BLaER1 (cell line): ENCODE measurements at regions not wholly inside any gene's neighbourhood (a gene's known extent, or its start where the extent isn't known, plus 50 kb on each side); places are given as distances from the start of the nearest gene placed in this dataset.

Source experiments
- H3K27ac ChIP-seq: shearing (Covaris generic); formaldehyde crosslinking; 2 replicates; pipeline ENCODE4 v1.8.1; 2022
- H3K27me3 ChIP-seq: shearing (Covaris generic); formaldehyde crosslinking; 2 replicates; pipeline ENCODE4 v1.8.1; 2022
- H3K36me3 ChIP-seq: shearing (Covaris generic); formaldehyde crosslinking; 2 replicates; pipeline ENCODE4 v1.8.1; 2022
- H3K4me1 ChIP-seq: shearing (Covaris generic); formaldehyde crosslinking; 2 replicates; pipeline ENCODE4 v1.8.1; 2022
- H3K4me2 ChIP-seq: shearing (Covaris generic); formaldehyde crosslinking; 2 replicates; pipeline ENCODE4 v1.8.1; 2022
- H3K4me3 ChIP-seq: shearing (Covaris generic); formaldehyde crosslinking; 2 replicates; pipeline ENCODE4 v1.8.1; 2022
- H3K9ac ChIP-seq: shearing (Covaris generic); formaldehyde crosslinking; 2 replicates; pipeline ENCODE4 v1.8.1; 2022
- H3K9me3 ChIP-seq: shearing (Covaris generic); formaldehyde crosslinking; 2 replicates; pipeline ENCODE4 v1.8.1; 2022
- H4K20me1 ChIP-seq: shearing (Covaris generic); formaldehyde crosslinking; 2 replicates; pipeline ENCODE4 v1.8.1; 2022
- Cebpa-rat ChIP-seq: shearing (Covaris generic); IDR thresholded peaks from 2 replicates; pipeline ENCODE4 v1.8.1; 2022

DNA sequence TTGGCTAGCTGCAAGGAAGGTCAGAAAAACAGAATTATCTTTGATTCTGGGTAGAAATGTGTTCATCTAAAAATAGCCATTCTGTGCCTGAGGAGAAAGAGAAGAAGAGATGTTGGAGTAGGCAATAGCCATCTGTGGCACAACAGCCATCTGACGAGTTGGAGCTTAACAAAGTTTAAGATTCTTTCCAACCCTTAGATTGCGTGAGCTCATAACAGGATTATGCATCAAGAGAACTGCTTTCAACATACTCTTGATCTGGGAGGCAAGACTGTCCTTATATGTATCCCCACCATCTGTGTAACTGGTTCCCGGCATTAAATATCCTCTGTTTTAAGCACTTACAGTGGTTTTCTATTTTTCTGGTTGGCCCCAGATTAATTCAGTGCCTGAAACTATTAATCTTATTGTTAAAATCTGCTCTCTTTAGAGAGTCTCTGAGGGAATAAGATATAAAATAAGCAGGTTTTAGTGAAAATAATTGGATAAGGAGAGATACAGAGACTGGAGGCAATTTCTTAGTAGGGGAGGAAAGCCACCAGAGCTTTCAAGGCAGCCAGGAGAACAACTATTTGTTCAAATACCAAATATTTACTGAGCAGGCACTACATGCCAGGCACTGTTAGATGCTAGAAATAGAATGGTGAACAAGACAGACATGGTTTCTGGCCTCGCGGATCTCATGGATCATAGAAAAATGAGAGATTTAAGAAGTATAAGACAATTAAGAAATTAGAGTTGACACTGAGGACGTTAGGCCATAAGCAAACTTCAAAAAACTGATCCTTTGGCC, 398.0 kb downstream of the SMARCA1 start:
- peaks cover 93% of the 10 kb centered on the region for H3K27me3 ChIP-seq
- no peak overlapping the region for H3K4me2 ChIP-seq
- no peak overlapping the region for H3K4me3 ChIP-seq
- no peaks in the 10 kb centered on the region for H3K9me3 ChIP-seq
- H3K36me3 ChIP-seq = no peaks in the 10 kb centered on the region
- no peak overlapping the region for H3K27ac ChIP-seq
- TF ChIP-seq Cebpa-rat = no peak
- H4K20me1 ChIP-seq = no peaks in the 10 kb centered on the region; the same call in 1 of the 2 replicates
- H3K4me1 ChIP-seq = no peaks in the 10 kb centered on the region
- no peak overlapping the region for H3K9ac ChIP-seq

DNA sequence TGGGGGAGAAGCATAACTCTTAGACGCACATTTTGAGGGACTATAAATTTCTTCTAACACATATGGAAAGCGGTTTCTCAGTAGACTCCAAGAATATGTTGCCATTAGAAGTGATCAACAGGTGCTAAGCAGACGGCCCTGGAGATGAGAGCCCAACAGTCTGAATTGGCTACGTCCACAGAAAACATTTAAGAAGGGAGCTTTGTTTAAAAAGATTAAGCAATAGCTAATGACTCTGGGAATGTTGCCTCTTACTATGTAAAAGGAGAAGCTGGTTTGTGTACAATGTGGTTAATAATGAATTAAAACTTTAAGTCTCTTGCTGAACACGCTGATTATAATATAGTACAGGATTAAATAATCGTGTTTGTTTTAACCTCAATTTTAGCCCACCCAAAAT, 399.5 kb downstream of the SMARCA1 start:
- TF ChIP-seq Cebpa-rat = no peak
- H3K9me3 ChIP-seq = no peaks in the 10 kb centered on the region
- H3K4me3 ChIP-seq = no peak overlapping the region
- H3K4me2 ChIP-seq = no peak overlapping the region
- H3K9ac ChIP-seq = no peak overlapping the region
- H3K4me1 ChIP-seq = no peaks in the 10 kb centered on the region
- no peak overlapping the region for H3K27ac ChIP-seq
- H3K27me3 ChIP-seq = peaks cover 93% of the 10 kb centered on the region
- no peaks in the 10 kb centered on the region for H3K36me3 ChIP-seq
- no peaks in the 10 kb centered on the region; the same call in 1 of the 2 replicates for H4K20me1 ChIP-seq

DNA sequence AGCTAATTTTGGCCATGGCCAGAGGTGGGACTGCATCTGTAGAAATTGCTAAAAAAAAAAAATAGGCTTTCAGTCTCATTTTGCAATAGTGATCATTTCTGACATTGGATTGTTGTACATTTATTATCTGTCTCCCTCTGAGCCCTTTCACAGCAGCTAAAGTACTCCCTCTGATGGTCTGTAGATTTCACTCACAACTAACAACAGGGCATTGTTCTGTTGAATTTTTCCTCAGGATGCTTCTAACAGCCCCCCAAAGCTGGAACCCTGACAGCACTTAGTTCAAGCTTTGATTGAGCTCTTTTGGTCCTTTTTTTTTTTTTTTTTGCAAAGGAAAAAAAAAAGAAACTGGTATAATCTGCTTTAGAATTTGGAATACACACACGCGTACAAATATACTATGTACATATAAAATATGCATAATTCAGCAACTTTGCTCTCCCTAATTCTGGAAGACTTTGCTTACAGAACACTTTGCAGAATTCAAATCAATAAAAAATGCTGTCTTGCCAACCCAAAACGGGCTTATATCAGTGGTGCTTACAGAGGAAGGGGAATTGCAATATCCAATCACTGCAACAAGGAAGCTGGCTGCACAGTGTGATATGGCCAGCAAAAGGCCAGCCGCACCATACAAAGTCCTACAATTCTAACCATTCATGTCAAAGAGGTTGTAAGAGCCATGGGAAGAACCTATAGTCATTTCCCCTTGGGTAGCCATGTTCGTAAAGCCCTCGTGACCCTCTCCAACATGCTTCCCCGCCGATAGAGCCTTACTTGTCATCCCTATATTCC, 406.4 kb downstream of the SMARCA1 start:
- no peak overlapping the region for H3K4me2 ChIP-seq
- no peaks in the 10 kb centered on the region for H4K20me1 ChIP-seq
- H3K4me1 ChIP-seq = no peaks in the 10 kb centered on the region
- H3K4me3 ChIP-seq = no peak overlapping the region
- no peaks in the 10 kb centered on the region for H3K36me3 ChIP-seq
- no peak overlapping the region for H3K27ac ChIP-seq
- H3K9ac ChIP-seq = no peak overlapping the region
- TF ChIP-seq Cebpa-rat = no peak
- H3K27me3 ChIP-seq = peaks cover 77% of the 10 kb centered on the region
- H3K9me3 ChIP-seq = no peaks in the 10 kb centered on the region

- Histone ChIP-seq H3K4me2 (no peak overlapping the region), H3K36me3 (no peaks in the 10 kb centered on the region), H3K27ac (no peak overlapping the region), H3K27me3 (peaks cover 78% of the 10 kb centered on the region), H3K9ac (no peak overlapping the region), H3K9me3 (no peaks in the 10 kb centered on the region), H4K20me1 (no peaks in the 10 kb centered on the region), H3K4me1 (no peaks in the 10 kb centered on the region), H3K4me3 (no peak overlapping the region)
- no peak for TF ChIP-seq Cebpa-rat
Observed at GRCh38 chrX:129115935-129116334, 407.4 kb downstream of the SMARCA1 start.

- H3K4me2 ChIP-seq = no peak overlapping the region
- H3K9ac ChIP-seq = no peak overlapping the region
- no peak for TF ChIP-seq Cebpa-rat
- H3K4me3 ChIP-seq = no peak overlapping the region
- H3K27ac ChIP-seq = no peak overlapping the region
- no peaks in the 10 kb centered on the region for H4K20me1 ChIP-seq
- H3K4me1 ChIP-seq = no peaks in the 10 kb centered on the region
- no peaks in the 10 kb centered on the region for H3K36me3 ChIP-seq
- no peaks in the 10 kb centered on the region for H3K9me3 ChIP-seq
- H3K27me3 ChIP-seq = peaks cover 82% of the 10 kb centered on the region
Observed at GRCh38 chrX:129115104-129115503, 408.2 kb downstream of the SMARCA1 start.

- Histone ChIP-seq H3K36me3 (no peaks in the 10 kb centered on the region), H3K4me1 (no peaks in the 10 kb centered on the region), H3K4me3 (no peak overlapping the region), H3K27me3 (peaks cover 82% of the 10 kb centered on the region), H3K27ac (no peak overlapping the region), H3K9ac (no peak overlapping the region), H3K9me3 (no peaks in the 10 kb centered on the region), H3K4me2 (no peak overlapping the region), H4K20me1 (0 out of 2 replicates have a peak, but pooled peaks cover 5% of the 10 kb centered on the region)
- TF ChIP-seq Cebpa-rat = no peak
Observed at GRCh38 chrX:129111081-129111798, 412.1 kb downstream of the SMARCA1 start.

DNA sequence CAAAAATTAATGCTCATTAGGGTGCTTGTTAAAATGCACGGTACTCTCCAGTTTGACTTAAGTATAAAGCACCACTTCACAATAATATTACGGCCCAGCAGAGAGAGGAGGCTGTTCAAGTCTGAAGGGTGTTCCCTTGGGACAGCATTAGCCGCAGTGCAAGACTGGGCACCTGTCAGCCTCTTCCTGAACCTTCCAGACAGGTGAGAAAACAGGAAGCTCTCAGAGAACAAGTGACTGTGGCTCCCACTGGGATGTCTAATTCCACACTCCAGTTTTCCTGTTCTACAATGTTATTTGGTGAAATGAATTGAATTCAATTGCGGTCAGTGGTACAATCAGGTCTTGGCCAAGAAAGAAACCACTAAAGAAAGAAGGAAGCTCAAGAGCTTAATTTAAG, 414.4 kb downstream of the SMARCA1 start:
- Histone ChIP-seq H3K36me3 (no peaks in the 10 kb centered on the region), H3K4me1 (no peaks in the 10 kb centered on the region), H3K27me3 (peaks cover 96% of the 10 kb centered on the region), H4K20me1 (0 out of 2 replicates have a peak, but pooled peaks cover 5% of the 10 kb centered on the region), H3K4me3 (no peak overlapping the region), H3K9ac (no peak overlapping the region), H3K4me2 (no peak overlapping the region), H3K9me3 (no peaks in the 10 kb centered on the region), H3K27ac (no peak overlapping the region)
- TF ChIP-seq Cebpa-rat = no peak

GRCh38 chrX:129099207-129099606, 424.1 kb downstream of the SMARCA1 start:
- H3K27me3 ChIP-seq = peaks cover 82% of the 10 kb centered on the region
- no peak overlapping the region for H3K4me2 ChIP-seq
- H3K9ac ChIP-seq = no peak overlapping the region
- no peak overlapping the region for H3K27ac ChIP-seq
- H3K4me3 ChIP-seq = no peak overlapping the region
- H3K4me1 ChIP-seq = no peaks in the 10 kb centered on the region
- H3K9me3 ChIP-seq = no peaks in the 10 kb centered on the region
- H4K20me1 ChIP-seq = peaks cover 5% of the 10 kb centered on the region; the same call in 1 of the 2 replicates
- TF ChIP-seq Cebpa-rat = no peak
- no peaks in the 10 kb centered on the region for H3K36me3 ChIP-seq

DNA sequence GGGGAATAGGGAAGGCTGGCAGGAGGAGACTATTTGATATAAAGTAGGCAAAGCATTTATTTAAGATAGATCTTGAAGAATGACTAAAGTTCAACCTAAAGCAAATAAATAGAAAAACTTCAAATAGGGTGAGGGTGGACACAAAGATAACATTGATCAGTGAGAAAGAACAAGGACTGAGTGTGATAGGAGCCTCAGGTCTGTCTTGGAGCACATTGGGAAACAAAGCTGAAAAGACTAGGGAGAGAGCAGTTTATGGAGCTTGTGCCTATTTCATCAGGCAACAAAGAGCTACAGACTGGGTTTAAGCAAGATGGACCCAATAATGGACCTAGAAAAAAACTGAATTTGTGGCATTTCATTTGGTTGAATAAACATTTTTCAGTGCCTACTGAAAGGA, 425.6 kb downstream of the SMARCA1 start:
- Histone ChIP-seq H3K4me2 (no peak overlapping the region), H3K4me1 (no peaks in the 10 kb centered on the region), H3K9me3 (no peaks in the 10 kb centered on the region), H3K9ac (no peak overlapping the region), H3K27me3 (peaks cover 80% of the 10 kb centered on the region), H4K20me1 (peaks cover 5% of the 10 kb centered on the region; the same call in 1 of the 2 replicates), H3K27ac (no peak overlapping the region), H3K36me3 (no peaks in the 10 kb centered on the region), H3K4me3 (no peak overlapping the region)
- no peak for TF ChIP-seq Cebpa-rat

DNA sequence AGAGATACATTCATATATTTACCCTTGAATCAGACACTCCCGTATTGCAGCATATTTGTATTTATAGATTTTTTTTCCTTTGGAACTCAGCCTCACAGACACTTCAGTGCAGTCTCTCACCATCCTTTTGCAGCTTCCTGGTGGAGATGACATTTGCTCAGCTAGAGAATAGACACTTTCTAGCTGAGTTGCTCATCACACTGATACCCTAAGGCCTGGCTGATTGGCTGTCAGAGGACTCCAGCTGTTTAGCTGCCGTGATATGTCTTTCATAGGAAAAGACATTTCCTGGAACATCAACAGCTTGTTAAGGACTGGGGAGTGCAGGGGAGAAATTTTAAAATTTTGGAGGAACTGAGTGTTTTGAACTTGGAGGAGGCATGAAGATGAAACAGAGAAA, 429.6 kb downstream of the SMARCA1 start:
- 0 out of 2 replicates have a peak, but pooled peaks cover 4% of the 10 kb centered on the region for H3K4me1 ChIP-seq
- H4K20me1 ChIP-seq = no peaks in the 10 kb centered on the region
- no peaks in the 10 kb centered on the region for H3K36me3 ChIP-seq
- H3K9me3 ChIP-seq = no peaks in the 10 kb centered on the region
- TF ChIP-seq Cebpa-rat = no peak
- no peak overlapping the region for H3K27ac ChIP-seq
- peaks cover 80% of the 10 kb centered on the region for H3K27me3 ChIP-seq
- H3K9ac ChIP-seq = no peak overlapping the region
- no peak overlapping the region for H3K4me2 ChIP-seq
- H3K4me3 ChIP-seq = no peak overlapping the region
